Adrenal gland (tissue), 5 donors: ENCODE measurements at regions not wholly inside any gene's neighbourhood (a gene's known extent, or its start where the extent isn't known, plus 50 kb on each side); places are given as distances from the start of the nearest gene placed in this dataset.

Experiments
- POLR2A ChIP-seq, 2 donors: fragments of 450-650 bp; IDR thresholded peaks; one replicate each; pipeline ENCODE4 v1.6.1; 2017; ENCODE audit warnings: antibody characterized with exemption in 2 of 2, mild to moderate bottlenecking in 2 of 2, moderate library complexity in 1 of 2
- TF ChIP-seq, protein P1 (sequence below), 6 experiments: fragments of 450-650 bp in 4 of 6; fragments of 200-600 bp in 2 of 6; sonication (generic) in 1 of 6; IDR thresholded peaks; 1 replicate in 5 of 6; 2 replicates in 1 of 6; pipeline versions ENCODE4 v1.5.1 to v1.8.0; 2016 to 2021; ENCODE audit warnings: antibody characterized with exemption in 6 of 6, mild to moderate bottlenecking in 2 of 6, moderate library complexity in 1 of 6
- donor health status: DM: no; HTN: no; CAD: no.

DNA sequence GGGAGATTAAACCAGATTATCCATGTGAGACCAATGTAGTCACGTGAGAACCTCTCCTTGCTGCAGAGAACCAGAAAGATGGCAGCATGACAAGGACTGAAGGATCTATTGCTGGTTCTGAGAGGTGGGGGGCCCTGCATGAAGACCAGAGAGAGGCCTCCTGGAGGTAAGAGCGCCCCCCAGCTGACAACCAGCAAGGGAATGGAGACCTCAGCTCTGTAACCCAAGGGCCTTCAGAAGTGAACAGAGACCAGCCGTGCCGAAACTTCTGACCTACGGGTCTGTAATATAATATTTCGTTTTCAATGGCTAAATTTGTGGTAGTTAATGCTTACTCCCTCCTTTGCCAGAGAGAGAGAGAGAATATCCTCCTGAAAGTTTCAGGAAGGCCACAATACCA is 524.1 kb upstream of the TBX3 start:
- TF ChIP-seq, protein P1, sequence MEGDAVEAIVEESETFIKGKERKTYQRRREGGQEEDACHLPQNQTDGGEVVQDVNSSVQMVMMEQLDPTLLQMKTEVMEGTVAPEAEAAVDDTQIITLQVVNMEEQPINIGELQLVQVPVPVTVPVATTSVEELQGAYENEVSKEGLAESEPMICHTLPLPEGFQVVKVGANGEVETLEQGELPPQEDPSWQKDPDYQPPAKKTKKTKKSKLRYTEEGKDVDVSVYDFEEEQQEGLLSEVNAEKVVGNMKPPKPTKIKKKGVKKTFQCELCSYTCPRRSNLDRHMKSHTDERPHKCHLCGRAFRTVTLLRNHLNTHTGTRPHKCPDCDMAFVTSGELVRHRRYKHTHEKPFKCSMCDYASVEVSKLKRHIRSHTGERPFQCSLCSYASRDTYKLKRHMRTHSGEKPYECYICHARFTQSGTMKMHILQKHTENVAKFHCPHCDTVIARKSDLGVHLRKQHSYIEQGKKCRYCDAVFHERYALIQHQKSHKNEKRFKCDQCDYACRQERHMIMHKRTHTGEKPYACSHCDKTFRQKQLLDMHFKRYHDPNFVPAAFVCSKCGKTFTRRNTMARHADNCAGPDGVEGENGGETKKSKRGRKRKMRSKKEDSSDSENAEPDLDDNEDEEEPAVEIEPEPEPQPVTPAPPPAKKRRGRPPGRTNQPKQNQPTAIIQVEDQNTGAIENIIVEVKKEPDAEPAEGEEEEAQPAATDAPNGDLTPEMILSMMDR (IDR thresholded peaks at IDR 0.05), result no peak
- no peak for TF ChIP-seq POLR2A (IDR thresholded peaks at IDR 0.05)
